Stimulated activated CD4-positive, alpha-beta T cell treated with anti-CD3 and anti-CD28 coated beads, TNF-alpha, amount 100 ng/mL, for 1 hour (primary cell): ENCODE measurements at regions not wholly inside any gene's neighbourhood (a gene's known extent, or its start where the extent isn't known, plus 50 kb on each side); places are given as distances from the start of the nearest gene placed in this dataset.
"Not testable (repeated sequence)": the region's sequence is repeated elsewhere in the genome, so short reads cannot be mapped to it uniquely, and the experiment has no call there.

Experiments used
- DNase-seq, 3 donors: peaks; one replicate each; pipeline ENCODE4 v3.0.0-alpha.2; 2020; ENCODE audit warnings: low read depth in 3 of 3, low spot score in 1 of 3

- no peak for DNase-seq
These were observed 786.0 kb upstream of the SLC39A10 start for GRCh38 chr2:194870974-194871535.

- no peak for DNase-seq
These were observed 789.7 kb upstream of the SLC39A10 start for GRCh38 chr2:194867328-194867727.

GRCh38 chr2:194854941-194855340, 802.1 kb upstream of the SLC39A10 start:
- no peak for DNase-seq

GRCh38 chr2:194842871-194843270, 814.2 kb upstream of the SLC39A10 start:
- DNase-seq, result no peak

GRCh38 chr2:194834371-194834770, 822.7 kb upstream of the SLC39A10 start:
- not testable (repeated sequence) for DNase-seq

- DNase-seq, result no peak
These were observed 830.8 kb upstream of the SLC39A10 start for GRCh38 chr2:194826241-194826640.

- no peak for DNase-seq
These were observed 832.6 kb upstream of the SLC39A10 start for GRCh38 chr2:194824450-194824849.

- DNase-seq, result no peak
These were observed 834.4 kb upstream of the SLC39A10 start for GRCh38 chr2:194822657-194823056.

GRCh38 chr2:194822097-194822496, 834.9 kb upstream of the SLC39A10 start:
- no peak for DNase-seq

- no peak for DNase-seq
These were observed 837.7 kb upstream of the SLC39A10 start for GRCh38 chr2:194819367-194819766.

GRCh38 chr2:194815475-194815874, 841.6 kb upstream of the SLC39A10 start:
- no peak for DNase-seq

- no peak for DNase-seq
These were observed 854.4 kb upstream of the SLC39A10 start for GRCh38 chr2:194802589-194802988.

GRCh38 chr2:194787071-194787470, 870.0 kb upstream of the SLC39A10 start:
- DNase-seq, result not testable (repeated sequence)

GRCh38 chr2:194771394-194771793, 885.6 kb upstream of the SLC39A10 start:
- DNase-seq, result not testable (repeated sequence)

- DNase-seq, result no peak
These were observed 888.0 kb upstream of the SLC39A10 start for GRCh38 chr2:194769030-194769429.

GRCh38 chr2:194765723-194766122, 891.3 kb upstream of the SLC39A10 start:
- DNase-seq, result no peak

- DNase-seq, result no peak
These were observed 906.1 kb upstream of the SLC39A10 start for GRCh38 chr2:194750926-194751325.

- no peak for DNase-seq
These were observed 911.4 kb upstream of the SLC39A10 start for GRCh38 chr2:194745557-194746146.

GRCh38 chr2:194742706-194743105, 914.3 kb upstream of the SLC39A10 start:
- DNase-seq, result no peak

GRCh38 chr2:194739217-194739616, 917.8 kb upstream of the SLC39A10 start:
- DNase-seq, result no peak

- DNase-seq, result no peak
These were observed 921.0 kb upstream of the SLC39A10 start for GRCh38 chr2:194735837-194736542.

GRCh38 chr2:194730266-194730665, 926.8 kb upstream of the SLC39A10 start:
- no peak for DNase-seq

GRCh38 chr2:194725169-194725568, 931.9 kb upstream of the SLC39A10 start:
- no peak for DNase-seq
